ENCODE measurements at regions not wholly inside any gene's neighbourhood (a gene's known extent, or its start where the extent isn't known, plus 50 kb on each side); places are given as distances from the start of the nearest gene placed in this dataset.
"Not testable (repeated sequence)": the region's sequence is repeated elsewhere in the genome, so short reads cannot be mapped to it uniquely, and the experiment has no call there.

GRCh38 chr1:223022641-223023473 is 120.2 kb downstream of the TLR5 start:
- H3K36me3 ChIP-seq, result no peaks in the 10 kb centered on the region
- no peaks in the 10 kb centered on the region for H3K27me3 ChIP-seq
- peak in 1 of 2 donors; percentile 12 for ATAC-seq
- intact Hi-C loops (cut with DNase I; ENCODE audit: low total_unique reads), result no loop called here
- no peak overlapping the region for H3K4me3 ChIP-seq
- no peak for TF ChIP-seq CTCF (IDR thresholded peaks at IDR 0.05 in 4 of 5, conservative IDR thresholded peaks at IDR 0.05 in 1 of 5)
- TF ChIP-seq POLR2A (IDR thresholded peaks at IDR 0.05), result no peak
- in situ Hi-C loops (cut with MboI; ENCODE audit: low sequenced_read_pairs in 4 of 4), result no loop called here
- no peak for DNase-seq
- peak overlapping the region in 3 of 4 donors; percentile 11 to 36 (median 18) for H3K27ac ChIP-seq
- H3K4me1 ChIP-seq, result peaks cover 3 to 4% of the 10 kb centered on the region in 2 donors
- H3K9me3 ChIP-seq, result no peaks in the 10 kb centered on the region

- H3K36me3 ChIP-seq, result no peaks in the 10 kb centered on the region
- no peak overlapping the region for H3K4me3 ChIP-seq
- TF ChIP-seq CTCF (IDR thresholded peaks at IDR 0.05 in 4 of 5, conservative IDR thresholded peaks at IDR 0.05 in 1 of 5), result no peak
- no peak for TF ChIP-seq POLR2A (IDR thresholded peaks at IDR 0.05)
- peaks cover 3 to 4% of the 10 kb centered on the region in 2 donors for H3K4me1 ChIP-seq
- ATAC-seq (no peak), DNase-seq (no peak)
- H3K27ac ChIP-seq, result no peak overlapping the region
- H3K9me3 ChIP-seq, result no peaks in the 10 kb centered on the region
- intact Hi-C loops (cut with DNase I; ENCODE audit: low total_unique reads) (no loop called here), in situ Hi-C loops (cut with MboI; ENCODE audit: low sequenced_read_pairs in 4 of 4) (no loop called here)
- no peaks in the 10 kb centered on the region for H3K27me3 ChIP-seq
Measured at GRCh38 chr1:223023863-223024262, 119.2 kb downstream of the TLR5 start.

GRCh38 chr1:223024486-223024885 is 118.6 kb downstream of the TLR5 start:
- in situ Hi-C loops (cut with MboI; ENCODE audit: low sequenced_read_pairs in 4 of 4); H3K4me3 ChIP-seq: not testable (repeated sequence)

GRCh38 chr1:223025190-223025734 is 117.8 kb downstream of the TLR5 start:
- intact Hi-C loops (cut with DNase I; ENCODE audit: low total_unique reads); H3K27ac ChIP-seq; ATAC-seq; H3K9me3 ChIP-seq; DNase-seq; H3K4me3 ChIP-seq; H3K36me3 ChIP-seq; H3K27me3 ChIP-seq; in situ Hi-C loops (cut with MboI; ENCODE audit: low sequenced_read_pairs in 4 of 4); H3K4me1 ChIP-seq: not testable (repeated sequence)

More at GRCh38 chr1:223024486-223024885, 118.6 kb downstream of the TLR5 start:
- H3K27ac ChIP-seq; intact Hi-C loops (cut with DNase I; ENCODE audit: low total_unique reads); H3K27me3 ChIP-seq; H3K9me3 ChIP-seq; DNase-seq; H3K36me3 ChIP-seq; H3K4me1 ChIP-seq; ATAC-seq: not testable (repeated sequence)

GRCh38 chr1:223026639-223027038 is 116.4 kb downstream of the TLR5 start:
- H3K27me3 ChIP-seq; H3K4me1 ChIP-seq; H3K4me3 ChIP-seq; in situ Hi-C loops (cut with MboI; ENCODE audit: low sequenced_read_pairs in 4 of 4); H3K27ac ChIP-seq; H3K36me3 ChIP-seq; DNase-seq; H3K9me3 ChIP-seq; ATAC-seq; intact Hi-C loops (cut with DNase I; ENCODE audit: low total_unique reads): not testable (repeated sequence)

- intact Hi-C loops (cut with DNase I; ENCODE audit: low total_unique reads), result no loop called here
- in situ Hi-C loops (cut with MboI; ENCODE audit: low sequenced_read_pairs in 4 of 4), result no loop called here
- no peaks in the 10 kb centered on the region for H3K9me3 ChIP-seq
- ATAC-seq, result no peak
- DNase-seq, result no peak
- H3K36me3 ChIP-seq, result no peaks in the 10 kb centered on the region
- H3K4me1 ChIP-seq, result no peaks in the 10 kb centered on the region
- H3K27ac ChIP-seq, result no peak overlapping the region
- H3K4me3 ChIP-seq, result no peak overlapping the region
- TF ChIP-seq POLR2A (IDR thresholded peaks at IDR 0.05) (no peak), CTCF (IDR thresholded peaks at IDR 0.05 in 4 of 5, conservative IDR thresholded peaks at IDR 0.05 in 1 of 5) (no peak)
- H3K27me3 ChIP-seq, result no peaks in the 10 kb centered on the region
Measured at GRCh38 chr1:223029985-223030769, 112.9 kb downstream of the TLR5 start.

Measured in gastrocnemius medialis (tissue), 4 donors.